ENCODE measurements at regions not wholly inside any gene's neighbourhood (a gene's known extent, or its start where the extent isn't known, plus 50 kb on each side); places are given as distances from the start of the nearest gene placed in this dataset.

DNA sequence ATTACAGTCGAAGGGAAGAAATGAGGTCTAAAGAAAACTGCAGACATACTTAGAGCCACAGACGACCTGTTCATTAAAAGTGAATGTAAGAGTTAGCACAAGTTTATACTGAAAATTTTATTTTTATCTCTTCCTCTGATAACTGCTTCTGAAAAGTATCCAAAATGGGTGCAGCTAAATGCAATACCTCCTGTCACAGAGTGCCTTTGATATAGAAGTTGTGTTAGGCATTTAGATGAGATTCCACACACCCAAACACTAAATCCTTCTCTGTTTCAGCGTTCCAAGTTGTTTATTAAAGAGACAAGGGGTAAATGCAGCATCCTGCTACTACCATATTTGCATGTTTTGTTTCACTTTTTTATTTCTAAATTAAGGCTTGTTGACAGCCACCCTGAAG lies 214.7 kb upstream of the TSHZ2 start:
- no peaks in the 10 kb centered on the region for H3K36me3 ChIP-seq (ENCODE audit: control insufficient read depth in 2 of 4, insufficient read depth in 4 of 4, low read length in 3 of 4)
- H4K91ac ChIP-seq (replicated peaks; ENCODE audit: insufficient read length, low read length): no peak overlapping the region
- no peak overlapping the region for H3K14ac ChIP-seq (ENCODE audit: insufficient read length)
- H3K56ac ChIP-seq (replicated peaks; ENCODE audit: insufficient read length, low read depth, low read length): no peak overlapping the region
- H3K4ac ChIP-seq (replicated peaks; ENCODE audit: insufficient read length, low read depth, low read length): no peak overlapping the region
- no peak overlapping the region for H2AK5ac ChIP-seq (ENCODE audit: low read depth, low read length)
- H2BK15ac ChIP-seq (ENCODE audit: low read length): no peak overlapping the region
- H4K20me1 ChIP-seq (replicated peaks in 1 of 2; ENCODE audit: control insufficient read depth in 1 of 2, insufficient read depth in 2 of 2, low read length in 2 of 2): no peaks in the 10 kb centered on the region
- ChIA-PET CTCF (ENCODE audit: partially characterized antibody) (interaction anchor here (1.2 kb wide), 1 partner anchor 10 kb away, joined by 3 read pairs; no protein-coding TSS in a partner anchor), POLR2A (ENCODE audit: partially characterized antibody) (no interaction called here)
- no peak for DNase-seq (ENCODE audit: low read depth in 1 of 2, low spot score in 2 of 2)
- H2AFZ ChIP-seq (ENCODE audit: low read length): no peak overlapping the region
- no peak overlapping the region for H2BK120ac ChIP-seq (replicated peaks; ENCODE audit: low read depth, low read length)
- H2BK5ac ChIP-seq (ENCODE audit: low read depth, low read length): no peak overlapping the region
- no peak overlapping the region for H3K27ac ChIP-seq (ENCODE audit: low read depth, low read length)
- no peak overlapping the region for H3K9ac ChIP-seq (replicated peaks in 1 of 4; ENCODE audit: extremely low read depth in 1 of 4, low read depth in 3 of 4, low read length in 3 of 4)
- WGBS, 2 experiments (ENCODE audit: extremely low coverage in 1 of 2, insufficient coverage in 1 of 2, insufficient read length in 1 of 2, insufficient replicate concordance in 2 of 2, low coverage in 1 of 2, low lambda C conversion rate in 2 of 2, missing lambda C conversion rate in 1 of 2): 84% methylated on average over 3 of the region's 3 CpGs; no CpG with 5 or more reads in 1 of the 2 experiments
- H3K23ac ChIP-seq (ENCODE audit: insufficient read length): no peak overlapping the region
- no peak for FAIRE-seq
- H2BK20ac ChIP-seq (ENCODE audit: low read length): no peak overlapping the region
- no peak overlapping the region for H4K5ac ChIP-seq (ENCODE audit: insufficient read length, low read depth, low read length)
- no peaks in the 10 kb centered on the region for H3K79me1 ChIP-seq (ENCODE audit: low read depth, low read length)
- H4K8ac ChIP-seq (ENCODE audit: extremely low read depth, insufficient read depth, low read length): no peak overlapping the region
- no peaks in the 10 kb centered on the region for H3K4me1 ChIP-seq (replicated peaks in 1 of 4; ENCODE audit: control insufficient read depth in 3 of 4, insufficient read depth in 4 of 4, low read length in 3 of 4)
- H3K9me3 ChIP-seq (ENCODE audit: insufficient read depth in 2 of 2, low read depth in 1 of 2, low read length in 1 of 2): 0 out of 4 replicates have a peak, but pooled peaks cover 0 to 4% of the 10 kb centered on the region in 2 experiments
- no peaks in the 10 kb centered on the region for H3K27me3 ChIP-seq (replicated peaks in 1 of 4; ENCODE audit: control insufficient read depth in 3 of 4, extremely low read depth in 1 of 4, insufficient read depth in 3 of 4, low read length in 3 of 4)
- no peak overlapping the region for H3K18ac ChIP-seq (ENCODE audit: extremely low read depth, low read length)
- H3K79me2 ChIP-seq (ENCODE audit: control insufficient read depth in 1 of 2, insufficient read depth in 2 of 2, low read length in 2 of 2): no peaks in the 10 kb centered on the region
- H3K23me2 ChIP-seq (ENCODE audit: low read depth, low read length): no peaks in the 10 kb centered on the region
- H2BK12ac ChIP-seq (ENCODE audit: low read depth, low read length): no peak overlapping the region
- no peak overlapping the region for H3K4me3 ChIP-seq (ENCODE audit: extremely low read depth in 1 of 4, insufficient read depth in 2 of 4, low read depth in 3 of 4, low read length in 4 of 4)
- H3K4me2 ChIP-seq (ENCODE audit: insufficient read depth in 1 of 2, low read depth in 2 of 2, low read length in 2 of 2): no peak overlapping the region
- no peak for TF ChIP-seq KDM1A (IDR thresholded peaks at IDR 0.05; ENCODE audit: borderline replicate concordance, low read length)
- no peak for TF ChIP-seq RBBP5 (IDR thresholded peaks at IDR 0.05; ENCODE audit: borderline replicate concordance, low read depth, low read length)
- TF ChIP-seq BCL11A (IDR thresholded peaks at IDR 0.05; ENCODE audit: low read depth in 2 of 2, low read length in 2 of 2): no peak
- TF ChIP-seq BACH1 (IDR thresholded peaks at IDR 0.05; ENCODE audit: low read length): no peak
- TF ChIP-seq, protein P1, sequence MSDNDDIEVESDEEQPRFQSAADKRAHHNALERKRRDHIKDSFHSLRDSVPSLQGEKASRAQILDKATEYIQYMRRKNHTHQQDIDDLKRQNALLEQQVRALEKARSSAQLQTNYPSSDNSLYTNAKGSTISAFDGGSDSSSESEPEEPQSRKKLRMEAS (IDR thresholded peaks at IDR 0.05): no peak
- TF ChIP-seq, protein P2, sequence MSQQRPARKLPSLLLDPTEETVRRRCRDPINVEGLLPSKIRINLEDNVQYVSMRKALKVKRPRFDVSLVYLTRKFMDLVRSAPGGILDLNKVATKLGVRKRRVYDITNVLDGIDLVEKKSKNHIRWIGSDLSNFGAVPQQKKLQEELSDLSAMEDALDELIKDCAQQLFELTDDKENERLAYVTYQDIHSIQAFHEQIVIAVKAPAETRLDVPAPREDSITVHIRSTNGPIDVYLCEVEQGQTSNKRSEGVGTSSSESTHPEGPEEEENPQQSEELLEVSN (IDR thresholded peaks at IDR 0.05): no peak
- TF ChIP-seq GABPA (IDR thresholded peaks at IDR 0.05; ENCODE audit: borderline replicate concordance, insufficient read depth, low read length): no peak
- no peak for TF ChIP-seq MAFK (IDR thresholded peaks at IDR 0.05; ENCODE audit: low read depth, low read length)

Measured in H1 (cell line).